Muscle layer of colon (tissue), 2 donors: ENCODE measurements at regions not wholly inside any gene's neighbourhood (a gene's known extent, or its start where the extent isn't known, plus 50 kb on each side); places are given as distances from the start of the nearest gene placed in this dataset.

Experiments
- H3K27ac ChIP-seq: one replicate; pipeline ENCODE4 v1.7.0; 2013; ENCODE audit warnings: low read depth, mild to moderate bottlenecking, low read length, moderate library complexity
- H3K27me3 ChIP-seq, 2 donors: one replicate each; pipeline ENCODE4 v1.7.0; 2013; ENCODE audit warnings: low read length in 2 of 2, mild to moderate bottlenecking in 2 of 2; ENCODE audit not compliant: insufficient read depth in 2 of 2, control insufficient read depth in 1 of 2
- H3K36me3 ChIP-seq: one replicate; pipeline ENCODE4 v1.7.0; 2013; ENCODE audit warnings: mild to moderate bottlenecking, low read length; ENCODE audit not compliant: insufficient read depth
- H3K4me1 ChIP-seq: one replicate; pipeline ENCODE4 v1.7.0; 2013; ENCODE audit warnings: mild to moderate bottlenecking, low read length; ENCODE audit not compliant: insufficient read depth
- H3K4me3 ChIP-seq, 2 donors: one replicate each; pipeline ENCODE4 v1.7.0; 2013; ENCODE audit warnings: low read length in 2 of 2, low read depth in 1 of 2, mild to moderate bottlenecking in 1 of 2, moderate library complexity in 1 of 2
- H3K9ac ChIP-seq: one replicate; pipeline ENCODE4 v1.7.0; 2013; ENCODE audit warnings: low read length
- H3K9me3 ChIP-seq: one replicate; pipeline ENCODE4 v1.7.0; 2013; ENCODE audit warnings: mild to moderate bottlenecking, low read length
- donor health status: abdominal sarcoma.
- donor health status: Adenocarcinoma of cecum.

DNA sequence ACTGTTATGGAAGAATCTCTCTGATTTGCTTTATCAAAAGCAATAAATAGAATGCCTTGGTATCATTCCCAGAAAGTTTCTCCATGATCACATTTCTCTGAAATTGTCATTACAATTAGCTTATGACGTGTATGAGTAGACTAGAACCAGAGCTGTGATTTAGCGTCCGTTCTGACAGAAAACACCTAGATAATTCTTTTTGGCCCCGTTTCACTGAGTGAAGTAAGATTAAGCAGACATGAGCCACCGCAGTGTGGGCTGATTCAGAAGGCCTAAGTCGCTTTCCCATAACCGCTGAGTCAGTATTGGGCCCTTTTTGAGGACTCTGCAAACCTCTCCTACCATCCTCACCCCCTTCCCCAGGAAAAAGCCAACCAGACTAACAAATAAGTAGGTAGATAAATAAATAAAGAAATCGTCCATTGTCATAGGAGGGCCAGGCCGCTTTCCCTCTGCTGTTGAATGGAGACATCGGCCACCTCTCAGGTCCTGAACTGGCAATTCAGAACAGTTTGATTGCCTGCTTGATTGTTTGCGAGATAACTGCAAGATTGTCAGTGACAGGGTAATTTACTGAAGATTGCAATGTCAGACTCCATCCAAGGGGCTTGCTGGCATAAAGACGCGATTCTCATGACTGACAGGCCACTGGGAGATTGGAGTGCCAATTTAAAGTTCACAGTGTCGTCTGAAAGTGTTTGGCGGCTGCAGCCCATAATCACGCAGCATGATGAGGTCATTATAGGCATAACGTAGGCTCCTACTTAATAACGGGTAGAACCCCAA lies 105.0 kb upstream of the WWC1 start:
- Histone ChIP-seq H3K4me3 (no peak overlapping the region), H3K36me3 (no peaks in the 10 kb centered on the region), H3K4me1 (no peaks in the 10 kb centered on the region), H3K27me3 (no peaks in the 10 kb centered on the region), H3K9ac (no peak overlapping the region), H3K9me3 (no peaks in the 10 kb centered on the region), H3K27ac (no peak overlapping the region)

DNA sequence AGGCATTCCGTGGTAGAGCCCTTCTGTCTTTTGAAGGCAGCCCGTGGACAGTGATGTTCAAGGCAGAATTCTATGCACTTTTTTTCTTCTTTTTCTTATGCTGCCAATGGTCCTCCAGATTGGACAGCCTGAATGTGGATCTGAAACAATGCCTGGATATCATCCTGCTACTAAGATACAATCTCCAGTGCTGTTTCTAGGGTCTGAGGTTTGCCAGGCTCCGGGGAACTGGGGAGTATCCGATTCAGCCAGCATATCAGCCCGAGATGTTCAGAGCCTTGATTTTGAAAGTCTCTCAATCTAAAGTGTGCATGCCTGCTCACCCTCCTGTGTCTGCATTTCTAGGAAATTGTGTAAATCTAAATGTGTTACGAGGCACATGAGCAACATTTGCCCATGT lies 103.8 kb upstream of the WWC1 start:
- Histone ChIP-seq H3K36me3 (no peaks in the 10 kb centered on the region), H3K9ac (no peak overlapping the region), H3K4me1 (no peaks in the 10 kb centered on the region), H3K9me3 (no peaks in the 10 kb centered on the region), H3K4me3 (no peak overlapping the region), H3K27me3 (no peaks in the 10 kb centered on the region), H3K27ac (no peak overlapping the region)

DNA sequence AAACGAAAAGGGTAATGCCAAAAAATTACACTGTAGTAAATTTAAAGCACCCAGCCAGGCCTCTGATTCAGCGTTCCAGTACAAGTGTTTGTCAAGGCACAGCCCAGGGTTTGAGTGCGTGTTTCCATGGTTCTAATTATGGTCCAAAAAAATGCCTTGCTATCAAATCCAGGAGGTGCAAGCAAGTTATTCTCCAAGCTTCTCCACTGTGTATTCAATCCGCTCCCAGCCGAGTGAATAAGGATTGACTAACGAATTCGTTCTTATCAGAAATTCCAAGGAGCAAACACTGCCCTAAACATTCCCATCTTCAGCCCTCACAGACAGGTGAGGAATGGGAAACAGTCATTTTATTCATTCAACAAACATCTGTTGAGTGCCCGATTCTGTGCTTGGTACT lies 103.3 kb upstream of the WWC1 start:
- Histone ChIP-seq H3K4me1 (no peaks in the 10 kb centered on the region), H3K9me3 (no peaks in the 10 kb centered on the region), H3K4me3 (no peak overlapping the region), H3K27ac (no peak overlapping the region), H3K27me3 (no peaks in the 10 kb centered on the region), H3K9ac (no peak overlapping the region), H3K36me3 (no peaks in the 10 kb centered on the region)

DNA sequence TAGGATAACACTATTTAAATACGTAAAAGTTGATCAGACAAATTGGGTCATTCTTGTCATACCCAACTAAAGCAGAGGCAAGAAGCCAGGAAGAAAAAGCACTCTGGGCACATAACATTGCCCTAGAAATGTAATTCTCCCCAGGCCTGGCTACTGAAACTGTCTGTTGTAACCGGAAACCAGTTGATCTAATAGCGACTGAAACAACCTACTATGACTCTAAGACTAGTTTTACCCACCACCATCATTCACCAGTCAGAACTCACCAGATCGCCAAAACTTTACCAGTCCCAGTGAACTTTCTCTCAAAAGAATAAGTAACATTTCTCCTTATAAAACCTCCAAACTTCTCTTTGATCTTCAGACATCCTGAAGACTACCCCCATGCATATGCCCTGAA lies 99.3 kb upstream of the WWC1 start:
- Histone ChIP-seq H3K27me3 (no peaks in the 10 kb centered on the region), H3K9me3 (no peaks in the 10 kb centered on the region), H3K4me1 (no peaks in the 10 kb centered on the region), H3K36me3 (no peaks in the 10 kb centered on the region), H3K27ac (no peak overlapping the region), H3K9ac (no peak overlapping the region), H3K4me3 (no peak overlapping the region)

DNA sequence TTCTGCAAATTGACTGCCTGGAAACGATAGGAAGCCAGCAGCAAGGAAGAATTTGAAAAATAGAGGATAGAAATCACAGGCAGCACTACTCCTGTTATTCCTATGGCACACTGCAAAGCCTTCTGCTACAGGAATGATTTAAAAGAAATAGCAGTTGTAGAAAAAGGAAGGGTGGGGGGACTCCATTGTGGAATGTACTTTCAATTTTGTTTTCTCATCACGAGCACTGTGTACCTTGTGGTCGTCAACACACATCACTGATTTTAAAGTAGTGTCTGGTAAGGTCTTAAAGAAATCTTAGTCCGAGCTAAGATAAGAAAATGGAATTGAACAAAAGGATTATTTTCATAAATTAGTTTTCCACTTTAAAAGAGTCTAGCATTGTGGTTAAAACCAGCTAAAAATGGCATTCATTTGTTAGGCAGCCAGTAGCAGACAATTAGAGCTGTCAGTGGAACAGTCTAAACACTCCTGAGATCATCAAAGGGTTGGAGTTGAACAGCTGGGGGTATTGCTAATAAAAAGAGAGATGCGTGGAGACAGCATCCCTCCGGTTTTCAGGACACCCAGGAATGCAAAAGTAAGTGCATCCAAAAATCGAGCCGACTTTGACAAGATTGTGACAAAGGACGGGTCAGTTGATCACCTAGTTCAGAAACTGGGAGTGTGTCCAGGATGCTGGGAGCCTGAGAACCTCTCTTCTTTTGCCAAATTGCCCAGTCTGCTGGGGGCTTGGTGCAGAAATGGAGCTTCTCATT lies 97.8 kb upstream of the WWC1 start:
- no peak overlapping the region for H3K9ac ChIP-seq
- H3K27ac ChIP-seq: no peak overlapping the region
- no peaks in the 10 kb centered on the region for H3K4me1 ChIP-seq
- H3K9me3 ChIP-seq: no peaks in the 10 kb centered on the region
- H3K4me3 ChIP-seq: no peak overlapping the region
- no peaks in the 10 kb centered on the region for H3K36me3 ChIP-seq
- no peaks in the 10 kb centered on the region for H3K27me3 ChIP-seq

DNA sequence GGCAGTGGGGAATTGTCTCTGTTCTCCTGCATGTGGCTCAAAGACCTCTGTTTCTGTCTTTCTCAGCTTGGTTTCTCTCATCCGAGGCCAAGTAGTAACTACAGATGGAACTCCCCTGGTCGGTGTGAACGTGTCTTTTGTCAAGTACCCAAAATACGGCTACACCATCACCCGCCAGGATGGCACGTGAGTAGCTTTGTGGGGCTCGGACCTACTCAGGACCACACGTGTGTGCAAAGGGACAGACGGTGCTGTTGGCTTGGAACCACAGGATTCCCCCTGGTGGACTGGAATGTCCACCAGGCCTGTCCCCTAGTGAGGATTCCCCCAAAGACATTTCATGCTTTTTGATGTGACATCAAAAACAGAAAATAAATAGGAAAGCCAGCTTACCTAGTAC lies 96.3 kb upstream of the WWC1 start:
- H3K9ac ChIP-seq: no peak overlapping the region
- H3K27ac ChIP-seq: no peak overlapping the region
- no peaks in the 10 kb centered on the region for H3K27me3 ChIP-seq
- no peaks in the 10 kb centered on the region for H3K36me3 ChIP-seq
- H3K4me3 ChIP-seq: no peak overlapping the region
- H3K9me3 ChIP-seq: no peaks in the 10 kb centered on the region
- no peaks in the 10 kb centered on the region for H3K4me1 ChIP-seq

DNA sequence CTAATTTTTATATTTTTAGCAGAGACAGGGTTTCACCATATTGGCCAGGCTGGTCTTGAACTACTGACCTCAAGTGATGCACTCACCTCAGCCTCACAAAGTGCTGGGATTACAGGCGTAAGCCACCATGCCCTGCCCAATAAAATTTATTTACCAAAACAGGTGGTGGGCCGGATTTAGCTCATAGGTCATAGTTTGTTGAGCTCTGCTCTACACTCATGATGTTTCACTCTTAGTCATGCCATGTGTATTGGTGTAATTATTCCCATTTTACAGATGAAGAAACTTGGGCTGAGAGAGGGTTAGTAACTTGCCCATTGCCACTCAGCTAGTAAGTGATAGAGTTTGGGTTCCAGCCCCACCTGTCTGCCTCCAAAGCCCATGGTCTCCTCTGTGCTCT lies 93.1 kb upstream of the WWC1 start:
- no peak overlapping the region for H3K27ac ChIP-seq
- no peaks in the 10 kb centered on the region for H3K4me1 ChIP-seq
- no peaks in the 10 kb centered on the region for H3K9me3 ChIP-seq
- no peak overlapping the region for H3K9ac ChIP-seq
- no peaks in the 10 kb centered on the region for H3K27me3 ChIP-seq
- H3K4me3 ChIP-seq: no peak overlapping the region
- no peaks in the 10 kb centered on the region for H3K36me3 ChIP-seq

DNA sequence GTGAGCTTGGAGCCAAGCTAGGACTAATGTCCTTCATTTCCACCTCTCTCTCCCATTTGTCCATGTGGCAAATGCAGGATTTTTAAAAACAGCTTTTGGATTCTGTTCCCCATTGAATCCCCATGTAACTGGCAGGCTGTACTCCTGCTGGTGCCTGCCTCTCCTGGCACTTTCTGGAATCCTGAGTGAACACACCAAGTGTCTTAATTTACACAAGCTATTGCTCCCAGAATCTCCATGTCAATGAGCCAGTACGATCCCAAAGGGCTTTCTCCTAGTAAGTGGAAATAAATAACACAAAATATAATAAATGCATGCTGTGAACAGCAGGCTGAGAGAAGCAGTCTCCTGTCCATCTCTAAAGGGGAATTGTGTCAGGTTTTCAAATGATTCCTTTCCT lies 88.4 kb upstream of the WWC1 start:
- H3K36me3 ChIP-seq: no peaks in the 10 kb centered on the region
- H3K4me1 ChIP-seq: no peaks in the 10 kb centered on the region
- H3K27me3 ChIP-seq: no peaks in the 10 kb centered on the region
- no peak overlapping the region for H3K4me3 ChIP-seq
- H3K9ac ChIP-seq: no peak overlapping the region
- H3K27ac ChIP-seq: no peak overlapping the region
- H3K9me3 ChIP-seq: no peaks in the 10 kb centered on the region

DNA sequence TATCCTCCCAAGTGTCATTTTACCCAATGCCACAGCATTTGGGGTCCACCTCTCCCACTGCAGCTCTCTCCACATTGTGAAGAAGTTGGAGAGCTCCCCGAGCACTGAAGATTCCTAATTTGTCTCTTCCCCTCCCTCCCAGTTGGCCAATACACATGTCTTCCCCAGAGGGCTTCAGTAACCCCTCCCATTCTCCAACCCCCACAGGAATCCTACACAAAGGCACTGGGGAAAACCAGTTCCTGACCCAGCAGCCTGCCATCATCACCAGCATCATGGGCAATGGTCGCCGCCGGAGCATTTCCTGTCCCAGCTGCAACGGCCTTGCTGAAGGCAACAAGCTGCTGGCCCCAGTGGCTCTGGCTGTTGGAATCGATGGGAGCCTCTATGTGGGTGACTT lies 87.3 kb upstream of the WWC1 start:
- H3K9me3 ChIP-seq: no peaks in the 10 kb centered on the region
- H3K36me3 ChIP-seq: no peaks in the 10 kb centered on the region
- no peak overlapping the region for H3K27ac ChIP-seq
- no peaks in the 10 kb centered on the region for H3K4me1 ChIP-seq
- no peaks in the 10 kb centered on the region for H3K27me3 ChIP-seq
- no peak overlapping the region for H3K9ac ChIP-seq
- H3K4me3 ChIP-seq: no peak overlapping the region

DNA sequence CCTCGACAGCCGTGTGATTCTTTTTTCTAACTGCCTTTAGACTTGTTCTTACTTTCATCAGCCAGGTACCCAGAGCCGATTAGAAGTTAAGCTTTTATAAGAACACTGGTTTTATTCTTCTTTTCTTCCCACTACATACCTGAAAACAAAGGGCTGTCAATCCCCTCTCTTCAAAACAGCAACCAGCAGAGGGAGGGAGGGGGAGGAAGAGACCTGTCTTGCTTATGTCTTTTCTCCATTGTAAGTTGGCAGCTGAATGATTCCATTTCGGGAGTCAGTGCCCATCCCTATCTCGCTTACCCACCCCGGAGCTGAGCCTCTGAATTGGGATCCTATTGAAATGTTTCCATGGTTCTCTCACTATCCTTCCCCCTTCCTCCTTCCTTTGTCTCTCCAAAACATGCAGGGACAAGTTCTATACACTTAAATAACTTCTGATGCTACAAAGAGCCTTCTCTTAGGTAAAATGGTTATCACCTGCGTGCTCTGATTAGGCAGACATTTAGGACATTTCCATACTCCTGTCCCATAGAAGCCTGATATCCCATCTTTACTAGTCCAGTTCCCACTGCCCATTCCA lies 83.9 kb upstream of the WWC1 start:
- Histone ChIP-seq H3K4me1 (no peaks in the 10 kb centered on the region), H3K36me3 (no peaks in the 10 kb centered on the region), H3K9me3 (no peaks in the 10 kb centered on the region), H3K27me3 (no peaks in the 10 kb centered on the region), H3K9ac (no peak overlapping the region), H3K4me3 (no peak overlapping the region), H3K27ac (no peak overlapping the region)

DNA sequence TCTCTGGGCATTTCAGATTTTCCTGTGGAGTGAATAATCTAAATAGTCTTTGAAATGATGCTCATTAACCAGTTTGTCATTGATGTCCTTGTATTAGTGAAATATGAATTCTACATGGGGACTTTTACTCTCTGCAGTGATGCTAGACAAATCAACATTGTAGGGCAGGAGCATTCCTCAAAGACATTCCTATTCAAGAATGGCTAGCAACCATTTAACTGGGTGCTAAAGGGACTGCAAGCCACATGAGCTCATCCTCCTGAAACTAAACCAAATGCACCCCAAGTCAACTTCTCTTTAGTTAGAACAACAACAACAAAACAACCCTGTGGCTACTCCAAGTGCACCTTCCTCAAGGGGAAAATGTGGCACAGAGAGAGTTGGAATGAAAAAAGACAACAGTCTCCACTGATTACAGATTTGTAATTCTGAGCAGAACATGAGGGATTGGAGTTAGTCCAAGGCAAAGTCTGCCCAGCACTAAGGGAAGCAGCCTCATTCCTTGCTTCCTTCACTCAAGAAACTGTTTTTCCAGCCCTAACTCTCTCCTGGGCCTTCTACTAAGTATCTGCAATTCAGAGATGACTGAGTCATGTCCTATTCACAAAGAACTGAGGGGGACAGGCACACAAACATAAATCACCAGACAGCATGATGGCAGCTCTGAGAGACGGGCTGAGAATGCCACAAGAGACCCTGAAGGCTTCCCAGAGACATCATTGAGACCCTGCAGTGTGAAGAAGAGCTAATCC lies 82.0 kb upstream of the WWC1 start:
- Histone ChIP-seq H3K27ac (no peak overlapping the region), H3K27me3 (no peaks in the 10 kb centered on the region), H3K4me3 (no peak overlapping the region), H3K9me3 (no peaks in the 10 kb centered on the region), H3K9ac (no peak overlapping the region), H3K4me1 (no peaks in the 10 kb centered on the region), H3K36me3 (no peaks in the 10 kb centered on the region)
